SK-N-MC (cell line): ENCODE measurements at regions not wholly inside any gene's neighbourhood (a gene's known extent, or its start where the extent isn't known, plus 50 kb on each side); places are given as distances from the start of the nearest gene placed in this dataset.

ENCODE experiments used
- EZH2 ChIP-seq: fragments of 200-600 bp; sonication (generic); IDR thresholded peaks from one replicate; pipeline ENCODE4 v1.6.1; 2017; ENCODE audit warnings: antibody characterized with exemption
- POLR2AphosphoS5 ChIP-seq: IDR thresholded peaks from 2 replicates; pipeline ENCODE4 v1.6.1; 2012; ENCODE audit warnings: mild to moderate bottlenecking, low read depth, low read length, borderline replicate concordance

DNA sequence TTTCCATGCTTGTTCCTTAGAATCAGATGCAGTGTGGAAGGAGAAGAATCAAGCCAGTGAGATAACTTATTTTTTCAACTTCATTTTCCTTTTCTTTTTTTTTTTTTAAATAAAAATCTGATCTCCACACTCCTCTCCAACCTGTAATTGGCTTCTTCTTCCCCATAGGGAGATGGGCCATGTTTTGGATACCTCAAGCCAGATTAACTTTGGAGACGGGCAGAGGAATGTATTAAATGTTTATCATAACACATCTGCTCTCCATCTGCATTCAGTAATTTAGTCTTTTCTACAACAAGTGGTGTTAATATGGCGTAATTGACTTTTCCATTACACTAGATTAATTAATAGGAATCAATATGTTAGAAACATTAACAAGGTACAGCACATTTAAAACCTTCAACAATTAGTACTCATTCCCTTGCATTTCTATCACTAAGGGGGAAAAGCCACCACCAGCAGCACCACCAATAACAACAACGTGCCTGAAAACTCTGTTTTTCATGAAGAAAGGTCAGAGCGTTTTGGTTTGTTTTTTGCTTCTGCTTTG is 244.1 kb downstream of the MYCN start:
- TF ChIP-seq EZH2 (no peak), POLR2AphosphoS5 (no peak)
